ENCODE measurements at regions not wholly inside any gene's neighbourhood (a gene's known extent, or its start where the extent isn't known, plus 50 kb on each side); places are given as distances from the start of the nearest gene placed in this dataset.

DNA sequence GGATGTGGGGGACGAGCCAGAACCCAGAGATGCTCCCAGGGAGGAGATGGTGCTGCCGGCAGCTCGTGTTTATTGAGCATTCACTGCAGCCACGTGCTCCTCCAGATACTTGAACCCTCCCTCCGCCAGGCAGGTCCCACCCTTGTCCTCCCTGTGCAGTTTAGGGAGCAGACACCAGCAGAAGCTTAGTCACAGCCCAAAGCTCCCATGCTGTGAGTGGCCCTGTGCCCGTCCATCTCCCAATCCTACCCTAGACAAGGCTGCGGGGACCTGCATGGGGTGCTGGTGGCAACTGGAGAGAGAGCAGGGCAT lies 176.5 kb upstream of the COPS8 start:
- Mint-ChIP-seq H3K9me3 (ENCODE audit: unreplicated experiment) (no peaks in the 10 kb centered on the region), H3K36me3 (ENCODE audit: insufficient read depth, unreplicated experiment) (no peaks in the 10 kb centered on the region), H3K4me3 (ENCODE audit: unreplicated experiment) (no peak overlapping the region), H3K27ac (ENCODE audit: low read depth, unreplicated experiment) (no peak overlapping the region), H3K27me3 (ENCODE audit: insufficient read depth, unreplicated experiment) (peaks cover 21% of the 10 kb centered on the region), H3K4me1 (ENCODE audit: insufficient read depth, unreplicated experiment) (no peaks in the 10 kb centered on the region)
- ChIA-PET POLR2A (no interaction called here), CTCF (no interaction called here)
- intact Hi-C loops (cut with micrococcal nuclease), result no loop called here
- BruUV-seq (replicated peaks), result no TSS peak
- no peak for DNase-seq (ENCODE audit: unreplicated experiment)
- TF ChIP-seq, protein P1, sequence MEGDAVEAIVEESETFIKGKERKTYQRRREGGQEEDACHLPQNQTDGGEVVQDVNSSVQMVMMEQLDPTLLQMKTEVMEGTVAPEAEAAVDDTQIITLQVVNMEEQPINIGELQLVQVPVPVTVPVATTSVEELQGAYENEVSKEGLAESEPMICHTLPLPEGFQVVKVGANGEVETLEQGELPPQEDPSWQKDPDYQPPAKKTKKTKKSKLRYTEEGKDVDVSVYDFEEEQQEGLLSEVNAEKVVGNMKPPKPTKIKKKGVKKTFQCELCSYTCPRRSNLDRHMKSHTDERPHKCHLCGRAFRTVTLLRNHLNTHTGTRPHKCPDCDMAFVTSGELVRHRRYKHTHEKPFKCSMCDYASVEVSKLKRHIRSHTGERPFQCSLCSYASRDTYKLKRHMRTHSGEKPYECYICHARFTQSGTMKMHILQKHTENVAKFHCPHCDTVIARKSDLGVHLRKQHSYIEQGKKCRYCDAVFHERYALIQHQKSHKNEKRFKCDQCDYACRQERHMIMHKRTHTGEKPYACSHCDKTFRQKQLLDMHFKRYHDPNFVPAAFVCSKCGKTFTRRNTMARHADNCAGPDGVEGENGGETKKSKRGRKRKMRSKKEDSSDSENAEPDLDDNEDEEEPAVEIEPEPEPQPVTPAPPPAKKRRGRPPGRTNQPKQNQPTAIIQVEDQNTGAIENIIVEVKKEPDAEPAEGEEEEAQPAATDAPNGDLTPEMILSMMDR (IDR thresholded peaks at IDR 0.05; ENCODE audit: unreplicated experiment), result no peak

DNA sequence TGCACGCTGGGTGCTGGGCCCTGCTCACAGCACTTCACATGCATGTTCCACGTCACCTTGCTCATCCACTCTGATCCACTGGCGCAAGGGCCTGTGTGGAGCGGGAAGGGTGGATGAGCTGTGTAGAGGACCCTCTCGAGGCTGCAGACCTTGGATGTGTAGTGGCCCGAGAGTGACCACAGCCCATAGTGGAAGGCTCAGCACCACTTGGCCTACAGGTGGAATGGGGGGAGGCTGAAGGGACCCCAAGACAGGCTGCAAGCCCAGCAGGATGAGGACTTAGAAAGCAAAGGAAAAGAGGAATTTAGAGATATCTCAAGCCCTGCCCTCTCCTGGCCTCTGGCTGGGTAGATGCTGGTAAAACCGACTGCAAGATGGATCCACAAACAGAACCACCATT lies 175.9 kb upstream of the COPS8 start:
- H3K4me1 Mint-ChIP-seq (ENCODE audit: insufficient read depth, unreplicated experiment), result no peaks in the 10 kb centered on the region
- no peaks in the 10 kb centered on the region for H3K9me3 Mint-ChIP-seq (ENCODE audit: unreplicated experiment)
- ChIA-PET CTCF (interaction anchor here (0.5 kb wide), 1 partner anchor 13 kb away, joined by 3 read pairs; no protein-coding TSS in a partner anchor), POLR2A (no interaction called here)
- no peak for DNase-seq (ENCODE audit: unreplicated experiment)
- TF ChIP-seq, protein P1 (IDR thresholded peaks at IDR 0.05; ENCODE audit: unreplicated experiment), result no peak
- no peaks in the 10 kb centered on the region for H3K36me3 Mint-ChIP-seq (ENCODE audit: insufficient read depth, unreplicated experiment)
- H3K4me3 Mint-ChIP-seq (ENCODE audit: unreplicated experiment), result no peak overlapping the region
- intact Hi-C loops (cut with micrococcal nuclease), result no loop called here
- no TSS peak for BruUV-seq (replicated peaks)
- peaks cover 21% of the 10 kb centered on the region for H3K27me3 Mint-ChIP-seq (ENCODE audit: insufficient read depth, unreplicated experiment)
- no peak overlapping the region for H3K27ac Mint-ChIP-seq (ENCODE audit: low read depth, unreplicated experiment)

DNA sequence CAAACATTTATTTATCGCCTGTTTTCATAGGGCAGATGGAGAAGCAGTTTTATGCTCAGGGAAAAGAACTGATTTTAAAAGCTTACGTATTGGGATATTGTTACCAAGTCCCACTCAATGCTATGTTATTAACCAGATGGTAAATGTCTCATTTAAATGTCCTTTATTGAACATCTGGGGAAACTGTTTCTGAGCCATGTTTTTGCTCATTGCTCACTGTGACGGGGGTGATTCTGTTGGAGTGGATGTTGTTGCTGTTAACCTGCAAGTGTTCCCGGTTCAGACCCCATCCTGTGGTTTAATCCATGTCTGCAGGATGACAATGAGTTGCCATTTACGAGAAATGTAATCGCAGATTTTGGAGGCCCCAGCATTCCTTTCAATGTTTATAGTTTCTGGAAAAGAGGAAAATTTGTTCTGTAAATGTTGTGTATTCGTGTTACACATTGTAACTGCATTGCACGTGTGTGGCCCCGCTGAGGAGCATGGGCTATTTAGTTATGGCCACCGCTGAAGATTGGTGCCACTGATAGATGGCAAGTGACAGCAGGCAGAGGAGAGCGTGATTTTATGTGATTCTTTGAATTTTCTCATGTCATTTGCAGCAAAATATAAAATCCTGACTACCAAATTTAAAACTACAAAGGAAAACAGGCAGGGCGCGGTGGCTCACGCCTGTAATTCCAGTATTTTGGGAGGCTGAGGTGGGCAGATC lies 174.8 kb upstream of the COPS8 start:
- CTCF ChIA-PET, result no interaction called here
- H3K27ac Mint-ChIP-seq (ENCODE audit: low read depth, unreplicated experiment), result no peak overlapping the region
- intact Hi-C loops (cut with micrococcal nuclease), result no loop called here

DNA sequence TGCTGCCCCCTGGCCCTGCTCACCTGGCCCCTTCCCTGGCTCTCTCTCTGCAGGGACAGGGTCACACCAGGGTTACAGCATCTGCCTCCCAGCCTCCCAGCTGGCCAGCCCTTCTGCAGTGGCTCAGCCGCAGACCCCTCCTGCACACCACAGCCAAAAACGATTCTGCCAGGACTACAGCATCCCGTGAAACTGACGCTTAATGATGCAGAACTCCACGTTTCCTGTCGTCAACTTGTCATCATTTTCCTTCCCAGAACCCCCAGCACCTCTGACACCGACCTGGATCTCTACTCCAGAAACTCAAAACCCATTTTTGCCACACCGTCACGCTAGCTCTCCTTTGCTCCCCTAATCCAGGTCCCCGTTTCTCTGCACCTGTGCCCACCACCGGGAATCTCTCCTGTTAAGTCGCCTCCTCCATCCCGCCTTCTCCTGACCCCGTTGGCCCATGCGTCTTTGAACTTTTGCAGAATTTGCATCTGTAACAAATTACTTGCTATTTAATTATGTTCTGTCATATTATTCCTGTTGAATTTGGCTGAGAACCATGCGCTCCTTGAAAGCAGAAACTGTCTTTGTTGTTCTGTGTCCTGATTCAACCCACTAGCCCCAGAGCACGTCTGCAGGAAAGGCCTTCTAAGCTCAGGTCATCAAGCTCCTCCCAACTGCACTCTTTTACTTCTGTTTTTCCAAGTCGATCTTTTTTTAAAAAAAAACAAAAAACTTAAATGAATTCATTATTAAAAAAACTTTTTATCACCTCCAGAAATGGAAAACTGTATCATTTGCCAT lies 173.2 kb upstream of the COPS8 start:
- intact Hi-C loops (cut with micrococcal nuclease), result no loop called here
- peaks cover 11% of the 10 kb centered on the region for H3K27me3 Mint-ChIP-seq (ENCODE audit: insufficient read depth, unreplicated experiment)
- H3K27ac Mint-ChIP-seq (ENCODE audit: low read depth, unreplicated experiment), result no peak overlapping the region
- POLR2A ChIA-PET, result no interaction called here
- CTCF ChIA-PET, result no interaction called here
- no peaks in the 10 kb centered on the region for H3K4me1 Mint-ChIP-seq (ENCODE audit: insufficient read depth, unreplicated experiment)
- H3K9me3 Mint-ChIP-seq (ENCODE audit: unreplicated experiment), result no peaks in the 10 kb centered on the region
- no peak overlapping the region for H3K4me3 Mint-ChIP-seq (ENCODE audit: unreplicated experiment)
- DNase-seq (ENCODE audit: unreplicated experiment), result no peak
- H3K36me3 Mint-ChIP-seq (ENCODE audit: insufficient read depth, unreplicated experiment), result no peaks in the 10 kb centered on the region
- TF ChIP-seq, protein P1 (IDR thresholded peaks at IDR 0.05; ENCODE audit: unreplicated experiment), result no peak
- BruUV-seq (replicated peaks), result no TSS peak

More for the DNA sequence above, 174.8 kb upstream of the COPS8 start:
- no peaks in the 10 kb centered on the region for H3K4me1 Mint-ChIP-seq (ENCODE audit: insufficient read depth, unreplicated experiment)
- no peaks in the 10 kb centered on the region for H3K9me3 Mint-ChIP-seq (ENCODE audit: unreplicated experiment)
- no peak for DNase-seq (ENCODE audit: unreplicated experiment)
- peaks cover 16% of the 10 kb centered on the region for H3K27me3 Mint-ChIP-seq (ENCODE audit: insufficient read depth, unreplicated experiment)
- no peaks in the 10 kb centered on the region for H3K36me3 Mint-ChIP-seq (ENCODE audit: insufficient read depth, unreplicated experiment)
- POLR2A ChIA-PET, result no interaction called here
- TF ChIP-seq, protein P1 (IDR thresholded peaks at IDR 0.05; ENCODE audit: unreplicated experiment), result no peak
- H3K4me3 Mint-ChIP-seq (ENCODE audit: unreplicated experiment), result no peak overlapping the region
- no TSS peak for BruUV-seq (replicated peaks)

Measured in MCF 10A (cell line).